ENCODE measurements at regions not wholly inside any gene's neighbourhood (a gene's known extent, or its start where the extent isn't known, plus 50 kb on each side); places are given as distances from the start of the nearest gene placed in this dataset.

DNA sequence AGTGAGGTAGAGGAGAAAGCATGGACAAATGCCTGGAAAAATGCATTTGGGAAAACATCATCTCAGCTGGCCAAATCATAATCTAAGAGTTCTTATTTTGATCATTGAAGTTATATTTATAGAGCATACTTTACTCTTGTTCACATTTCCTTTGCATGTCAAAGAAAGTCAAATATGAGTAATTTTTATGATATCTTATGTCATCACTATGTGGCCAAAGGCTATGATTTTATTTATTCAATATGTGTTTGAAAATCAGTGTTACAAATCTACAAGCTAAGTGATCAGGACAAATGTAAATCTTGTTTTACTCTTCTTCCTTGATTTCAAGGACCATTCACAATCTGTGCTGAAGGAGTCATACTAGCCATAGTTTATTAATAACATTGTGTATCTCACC, 237.2 kb upstream of the DPH6 start:
- Histone ChIP-seq H3K36me3 (no peaks in the 10 kb centered on the region), H3K27me3 (no peaks in the 10 kb centered on the region), H3K9me3 (no peaks in the 10 kb centered on the region), H3K4me1 (no peaks in the 10 kb centered on the region), H3K27ac (no peak overlapping the region), H3K4me3 (no peak overlapping the region)
- ATAC-seq = no peak
- no peak for TF ChIP-seq POLR2AphosphoS5 (IDR thresholded peaks at IDR 0.05)
- TF ChIP-seq POLR2A (IDR thresholded peaks at IDR 0.05) = no peak
- TF ChIP-seq, protein P1, sequence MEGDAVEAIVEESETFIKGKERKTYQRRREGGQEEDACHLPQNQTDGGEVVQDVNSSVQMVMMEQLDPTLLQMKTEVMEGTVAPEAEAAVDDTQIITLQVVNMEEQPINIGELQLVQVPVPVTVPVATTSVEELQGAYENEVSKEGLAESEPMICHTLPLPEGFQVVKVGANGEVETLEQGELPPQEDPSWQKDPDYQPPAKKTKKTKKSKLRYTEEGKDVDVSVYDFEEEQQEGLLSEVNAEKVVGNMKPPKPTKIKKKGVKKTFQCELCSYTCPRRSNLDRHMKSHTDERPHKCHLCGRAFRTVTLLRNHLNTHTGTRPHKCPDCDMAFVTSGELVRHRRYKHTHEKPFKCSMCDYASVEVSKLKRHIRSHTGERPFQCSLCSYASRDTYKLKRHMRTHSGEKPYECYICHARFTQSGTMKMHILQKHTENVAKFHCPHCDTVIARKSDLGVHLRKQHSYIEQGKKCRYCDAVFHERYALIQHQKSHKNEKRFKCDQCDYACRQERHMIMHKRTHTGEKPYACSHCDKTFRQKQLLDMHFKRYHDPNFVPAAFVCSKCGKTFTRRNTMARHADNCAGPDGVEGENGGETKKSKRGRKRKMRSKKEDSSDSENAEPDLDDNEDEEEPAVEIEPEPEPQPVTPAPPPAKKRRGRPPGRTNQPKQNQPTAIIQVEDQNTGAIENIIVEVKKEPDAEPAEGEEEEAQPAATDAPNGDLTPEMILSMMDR (IDR thresholded peaks at IDR 0.05) = no peak
- TF ChIP-seq EP300 (IDR thresholded peaks at IDR 0.05) = no peak

DNA sequence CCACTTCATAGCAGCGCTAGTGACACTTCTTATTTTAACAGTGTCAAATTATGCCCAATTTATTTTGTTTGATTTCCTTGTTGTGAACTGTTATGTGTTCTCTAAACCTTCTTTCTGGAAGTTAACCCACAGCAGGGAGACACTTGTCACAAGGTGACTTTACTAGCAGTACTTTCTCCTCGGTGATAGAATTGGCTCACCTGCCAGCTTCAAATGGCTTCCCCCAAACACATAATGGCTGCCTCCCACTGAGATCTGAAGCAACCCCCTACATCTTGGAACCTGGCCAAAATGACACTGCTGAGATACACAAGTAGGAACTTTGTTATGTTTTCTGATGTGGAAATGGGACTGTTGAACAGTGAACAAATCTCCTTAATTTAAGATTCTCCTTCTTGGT, 238.8 kb upstream of the DPH6 start:
- Histone ChIP-seq H3K27me3 (no peaks in the 10 kb centered on the region), H3K36me3 (no peaks in the 10 kb centered on the region), H3K4me1 (no peaks in the 10 kb centered on the region), H3K4me3 (no peak overlapping the region), H3K9me3 (no peaks in the 10 kb centered on the region), H3K27ac (no peak overlapping the region)
- WGBS, 2 donors (ENCODE audit: low coverage in 1 of 2) = 25 to 27% methylated on average over 2 of the region's 2 CpGs
- ATAC-seq = no peak
- no peak for TF ChIP-seq EP300 (IDR thresholded peaks at IDR 0.05)
- TF ChIP-seq, protein P1 (IDR thresholded peaks at IDR 0.05) = no peak
- TF ChIP-seq POLR2AphosphoS5 (IDR thresholded peaks at IDR 0.05) = no peak
- TF ChIP-seq POLR2A (IDR thresholded peaks at IDR 0.05) = no peak

DNA sequence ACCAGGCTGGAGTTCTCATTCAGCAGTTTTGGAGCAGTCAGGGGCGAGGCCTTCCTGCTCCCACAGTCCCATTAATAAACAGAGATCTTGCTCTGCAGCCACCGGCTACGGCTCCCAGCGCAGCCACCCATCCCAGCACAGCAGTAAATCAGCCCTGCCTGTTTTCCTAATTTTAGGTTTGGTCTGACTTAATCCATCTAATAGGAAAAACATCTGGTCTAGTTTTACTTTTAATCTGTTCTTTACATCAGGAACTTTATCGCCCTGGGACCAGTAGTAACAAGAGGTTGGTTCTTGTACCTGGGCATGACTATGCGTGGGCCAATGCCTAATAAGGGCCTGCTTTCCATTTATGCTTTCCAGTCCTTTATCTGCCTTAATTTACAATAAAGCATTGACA, 264.0 kb upstream of the DPH6 start:
- 87% methylated on average over 3 to 6 of the region's 6 CpGs for WGBS, 2 donors (ENCODE audit: low coverage in 1 of 2)
- no peak overlapping the region for H3K4me3 ChIP-seq
- H3K9me3 ChIP-seq = no peaks in the 10 kb centered on the region
- H3K36me3 ChIP-seq = no peaks in the 10 kb centered on the region
- H3K27me3 ChIP-seq = no peaks in the 10 kb centered on the region
- H3K4me1 ChIP-seq = no peaks in the 10 kb centered on the region
- TF ChIP-seq POLR2AphosphoS5 (IDR thresholded peaks at IDR 0.05) (no peak), POLR2A (IDR thresholded peaks at IDR 0.05) (no peak), EP300 (IDR thresholded peaks at IDR 0.05) (no peak)
- TF ChIP-seq, protein P1 (IDR thresholded peaks at IDR 0.05) = no peak
- no peak for ATAC-seq
- H3K27ac ChIP-seq = no peak overlapping the region

DNA sequence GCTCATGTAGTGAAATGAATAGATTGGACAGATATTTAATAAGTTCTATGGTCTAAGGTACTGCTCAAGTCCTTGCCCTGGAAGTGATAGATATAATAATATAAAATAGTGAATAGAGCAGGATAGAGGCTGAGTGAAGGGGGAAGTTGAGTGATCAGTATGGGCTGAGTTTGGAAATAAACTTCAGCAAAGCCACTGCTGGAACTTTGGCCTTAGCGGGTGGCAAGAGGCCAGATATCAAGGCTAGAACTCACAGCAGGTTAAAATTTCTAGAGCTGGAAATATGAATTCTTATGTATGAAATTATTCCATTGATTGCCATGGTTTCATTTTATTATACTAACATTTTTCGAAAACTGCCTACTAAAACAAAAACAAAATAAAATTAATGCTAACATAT, 267.6 kb upstream of the DPH6 start:
- H3K27ac ChIP-seq = no peak overlapping the region
- no peak for ATAC-seq
- H3K27me3 ChIP-seq = no peaks in the 10 kb centered on the region
- no peaks in the 10 kb centered on the region for H3K9me3 ChIP-seq
- H3K4me1 ChIP-seq = no peaks in the 10 kb centered on the region
- no peak overlapping the region for H3K4me3 ChIP-seq
- WGBS, 2 donors (ENCODE audit: low coverage in 1 of 2) = 89 to 94% methylated on average over 2 of the region's 2 CpGs
- no peaks in the 10 kb centered on the region for H3K36me3 ChIP-seq
- no peak for TF ChIP-seq EP300 (IDR thresholded peaks at IDR 0.05)
- TF ChIP-seq POLR2A (IDR thresholded peaks at IDR 0.05) = no peak
- TF ChIP-seq POLR2AphosphoS5 (IDR thresholded peaks at IDR 0.05) = no peak
- TF ChIP-seq, protein P1 (IDR thresholded peaks at IDR 0.05) = no peak

DNA sequence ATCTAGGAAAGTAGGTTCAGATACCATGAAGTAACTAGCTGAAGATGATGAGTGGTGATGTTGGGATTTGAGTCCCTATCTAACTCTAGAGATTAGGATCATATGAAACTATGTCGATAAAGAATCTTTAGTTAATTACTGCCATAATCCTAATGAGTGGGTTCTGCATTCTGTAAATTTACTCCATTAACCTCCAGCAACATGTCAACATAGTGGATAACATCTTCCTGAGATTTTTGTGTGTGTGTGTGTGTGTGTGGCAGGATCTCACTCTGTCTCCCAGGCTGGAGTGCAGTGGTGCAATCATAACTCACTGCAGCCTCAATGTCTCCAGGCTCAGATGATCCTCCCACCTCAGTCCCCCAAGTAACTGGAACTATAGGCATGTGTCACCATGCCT, 272.9 kb upstream of the DPH6 start:
- TF ChIP-seq, protein P1 (IDR thresholded peaks at IDR 0.05) = no peak
- TF ChIP-seq EP300 (IDR thresholded peaks at IDR 0.05) (no peak), POLR2AphosphoS5 (IDR thresholded peaks at IDR 0.05) (no peak), POLR2A (IDR thresholded peaks at IDR 0.05) (no peak)
- Histone ChIP-seq H3K36me3 (no peaks in the 10 kb centered on the region), H3K27me3 (no peaks in the 10 kb centered on the region), H3K4me3 (no peak overlapping the region), H3K9me3 (no peaks in the 10 kb centered on the region), H3K27ac (no peak overlapping the region), H3K4me1 (no peaks in the 10 kb centered on the region)
- no peak for ATAC-seq
- WGBS, 2 donors (ENCODE audit: low coverage in 1 of 2) = 91 to 100% methylated on average over 1 of the region's 1 CpG

All from gastroesophageal sphincter (tissue), 4 donors.